NCI-H524 treated with DMSO at 0.1 percent for 48 hours (cell line): ENCODE measurements at regions not wholly inside any gene's neighbourhood (a gene's known extent, or its start where the extent isn't known, plus 50 kb on each side); places are given as distances from the start of the nearest gene placed in this dataset.

Experiments used
- DNase-seq: peaks from one replicate; lab custom pipeline; 2025; lab: John Stamatoyannopoulos, UW

- DNase-seq: no peak
These were observed 390.9 kb downstream of the CDH7 start for GRCh38 chr18:66141716-66142115.

GRCh38 chr18:66138642-66139041 is 387.8 kb downstream of the CDH7 start:
- DNase-seq: no peak

GRCh38 chr18:66136039-66136438 is 385.2 kb downstream of the CDH7 start:
- DNase-seq: no peak

- no peak for DNase-seq
These were observed 378.4 kb downstream of the CDH7 start for GRCh38 chr18:66129248-66129647.

- DNase-seq: no peak
These were observed 375.5 kb downstream of the CDH7 start for GRCh38 chr18:66126266-66126665.

GRCh38 chr18:66124394-66124793 is 373.6 kb downstream of the CDH7 start:
- no peak for DNase-seq

GRCh38 chr18:66119347-66119746 is 368.5 kb downstream of the CDH7 start:
- no peak for DNase-seq

- DNase-seq: no peak
These were observed 360.2 kb downstream of the CDH7 start for GRCh38 chr18:66111018-66111417.

GRCh38 chr18:66110607-66111006 is 359.8 kb downstream of the CDH7 start:
- DNase-seq: no peak

- no peak for DNase-seq
These were observed 359.2 kb downstream of the CDH7 start for GRCh38 chr18:66109981-66110380.

- no peak for DNase-seq
These were observed 356.7 kb downstream of the CDH7 start for GRCh38 chr18:66107546-66107945.

GRCh38 chr18:66105016-66105415 is 354.2 kb downstream of the CDH7 start:
- no peak for DNase-seq

GRCh38 chr18:66103550-66103949 is 352.7 kb downstream of the CDH7 start:
- DNase-seq: no peak

- DNase-seq: no peak
These were observed 332.3 kb downstream of the CDH7 start for GRCh38 chr18:66083078-66083477.

- no peak for DNase-seq
These were observed 328.4 kb downstream of the CDH7 start for GRCh38 chr18:66078925-66079800.

GRCh38 chr18:66077066-66077465 is 326.3 kb downstream of the CDH7 start:
- no peak for DNase-seq

GRCh38 chr18:66066191-66066590 is 315.4 kb downstream of the CDH7 start:
- DNase-seq: no peak

GRCh38 chr18:66048406-66048805 is 297.6 kb downstream of the CDH7 start:
- no peak for DNase-seq

- no peak for DNase-seq
These were observed 295.3 kb downstream of the CDH7 start for GRCh38 chr18:66046032-66046602.

GRCh38 chr18:66043009-66043408 is 292.2 kb downstream of the CDH7 start:
- DNase-seq: no peak

- DNase-seq: peak; percentile 51
These were observed 263.2 kb downstream of the CDH7 start for GRCh38 chr18:66013969-66014368.

- DNase-seq: no peak
These were observed 261.1 kb downstream of the CDH7 start for GRCh38 chr18:66011916-66012315.

GRCh38 chr18:66005831-66006588 is 255.2 kb downstream of the CDH7 start:
- no peak for DNase-seq
